ENCODE measurements at regions not wholly inside any gene's neighbourhood (a gene's known extent, or its start where the extent isn't known, plus 50 kb on each side); places are given as distances from the start of the nearest gene placed in this dataset.

- TF ChIP-seq CTCF (IDR thresholded peaks at IDR 0.05) (no peak), SMC3 (IDR thresholded peaks at IDR 0.05; ENCODE audit: low read depth, low read length) (no peak), MAX (IDR thresholded peaks at IDR 0.05; ENCODE audit: low read depth) (no peak), FOXM1 (IDR thresholded peaks at IDR 0.05; ENCODE audit: low read depth) (no peak), GATA2 (CRISPR knock-in tag; IDR thresholded peaks at IDR 0.05) (no peak), MEF2A (IDR thresholded peaks at IDR 0.05; ENCODE audit: borderline replicate concordance, low read depth) (no peak), SIN3A (IDR thresholded peaks at IDR 0.05; ENCODE audit: borderline replicate concordance, low read depth, low read length) (no peak), POLR2AphosphoS5 (IDR thresholded peaks at IDR 0.05; ENCODE audit: low read depth, low read length) (no peak), JUND (IDR thresholded peaks at IDR 0.05) (peak; percentile 58)
These were observed 174.9 kb upstream of the C11orf87 start (continued) for GRCh38 chr11:109247071-109247470.

- 58% methylated on average over 3 of the region's 3 CpGs for WGBS (ENCODE audit: low lambda C conversion rate)
- Histone ChIP-seq H3K9ac (no peak overlapping the region), H2AFZ (ENCODE audit: low read depth) (no peak overlapping the region), H3K27ac (ENCODE audit: low read depth in 2 of 2, low read length in 1 of 2) (no peak overlapping the region), H3K4me3 (ENCODE audit: low read depth in 2 of 2, low read length in 1 of 2) (no peak overlapping the region), H3F3A (replicated peaks; ENCODE audit: insufficient read depth) (peaks cover 19% of the 10 kb centered on the region), H3K36me3 (replicated peaks in 1 of 2; ENCODE audit: control insufficient read depth in 1 of 2, insufficient read depth in 2 of 2, low read length in 1 of 2) (no peaks in the 10 kb centered on the region), H3K79me2 (ENCODE audit: insufficient read depth) (no peaks in the 10 kb centered on the region), H3K27me3 (ENCODE audit: insufficient read depth) (no peaks in the 10 kb centered on the region), H3K4me1 (ENCODE audit: control insufficient read depth in 1 of 2, insufficient read depth in 2 of 2, low read depth in 1 of 2, low read length in 1 of 2) (0 out of 4 replicates have a peak, but pooled peaks cover 0 to 6% of the 10 kb centered on the region in 2 experiments), H3K9me2 (no peaks in the 10 kb centered on the region), H3K9me3 (no peaks in the 10 kb centered on the region; the same call in 1 of the 2 replicates), H4K20me1 (ENCODE audit: insufficient read depth) (no peaks in the 10 kb centered on the region), H3K4me2 (no peak overlapping the region)
- ChIA-PET POLR2A (no interaction called here), CTCF (interaction anchor here (1.2 kb wide), 1 partner anchor 17 kb away, joined by 3 read pairs; no protein-coding TSS in a partner anchor)
- no peak for DNase-seq
- TF ChIP-seq CTCF (IDR thresholded peaks at IDR 0.05): no peak
- no peak for TF ChIP-seq USF1 (IDR thresholded peaks at IDR 0.05; ENCODE audit: borderline replicate concordance, low read depth)
- TF ChIP-seq JUND (IDR thresholded peaks at IDR 0.05): no peak
- no peak for TF ChIP-seq ELF1 (IDR thresholded peaks at IDR 0.05)
These were observed 172.4 kb upstream of the C11orf87 start for GRCh38 chr11:109249597-109249996.

Measured in SK-N-SH (cell line).